ENCODE measurements at regions not wholly inside any gene's neighbourhood (a gene's known extent, or its start where the extent isn't known, plus 50 kb on each side); places are given as distances from the start of the nearest gene placed in this dataset.
A peak's percentile ranks its signal among the peaks of the same experiment; 100 is the strongest.
"Not testable (repeated sequence)": the region's sequence is repeated elsewhere in the genome, so short reads cannot be mapped to it uniquely, and the experiment has no call there.

DNA sequence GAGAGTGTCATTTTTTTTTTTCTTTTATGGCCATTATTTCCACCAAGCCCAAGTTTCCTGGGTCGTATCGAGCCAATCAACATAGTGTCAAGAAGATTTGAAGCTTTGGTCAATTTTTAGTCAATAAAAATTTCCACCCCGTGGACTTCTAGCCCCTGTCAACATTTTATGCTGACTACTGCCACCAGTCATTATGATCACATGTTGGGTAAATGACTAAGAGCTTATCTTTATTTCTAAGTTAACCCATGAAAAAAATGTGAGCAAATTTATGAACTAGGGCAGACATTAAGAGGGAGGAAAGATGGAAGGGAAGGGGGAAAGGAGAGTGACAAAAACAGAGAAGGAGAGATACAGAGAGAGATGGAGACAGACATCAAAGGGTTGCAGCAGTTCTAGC, 143.5 kb upstream of the ALDH1B1 start:
- TF ChIP-seq, protein P1, sequence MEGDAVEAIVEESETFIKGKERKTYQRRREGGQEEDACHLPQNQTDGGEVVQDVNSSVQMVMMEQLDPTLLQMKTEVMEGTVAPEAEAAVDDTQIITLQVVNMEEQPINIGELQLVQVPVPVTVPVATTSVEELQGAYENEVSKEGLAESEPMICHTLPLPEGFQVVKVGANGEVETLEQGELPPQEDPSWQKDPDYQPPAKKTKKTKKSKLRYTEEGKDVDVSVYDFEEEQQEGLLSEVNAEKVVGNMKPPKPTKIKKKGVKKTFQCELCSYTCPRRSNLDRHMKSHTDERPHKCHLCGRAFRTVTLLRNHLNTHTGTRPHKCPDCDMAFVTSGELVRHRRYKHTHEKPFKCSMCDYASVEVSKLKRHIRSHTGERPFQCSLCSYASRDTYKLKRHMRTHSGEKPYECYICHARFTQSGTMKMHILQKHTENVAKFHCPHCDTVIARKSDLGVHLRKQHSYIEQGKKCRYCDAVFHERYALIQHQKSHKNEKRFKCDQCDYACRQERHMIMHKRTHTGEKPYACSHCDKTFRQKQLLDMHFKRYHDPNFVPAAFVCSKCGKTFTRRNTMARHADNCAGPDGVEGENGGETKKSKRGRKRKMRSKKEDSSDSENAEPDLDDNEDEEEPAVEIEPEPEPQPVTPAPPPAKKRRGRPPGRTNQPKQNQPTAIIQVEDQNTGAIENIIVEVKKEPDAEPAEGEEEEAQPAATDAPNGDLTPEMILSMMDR (IDR thresholded peaks at IDR 0.05; ENCODE audit: insufficient read depth, low read depth, low read length, missing control alignments), result no peak
- H3K4me3 ChIP-seq (ENCODE audit: low read depth, low read length), result no peak overlapping the region
- DNase-seq (ENCODE audit: low read depth), result no peak

DNA sequence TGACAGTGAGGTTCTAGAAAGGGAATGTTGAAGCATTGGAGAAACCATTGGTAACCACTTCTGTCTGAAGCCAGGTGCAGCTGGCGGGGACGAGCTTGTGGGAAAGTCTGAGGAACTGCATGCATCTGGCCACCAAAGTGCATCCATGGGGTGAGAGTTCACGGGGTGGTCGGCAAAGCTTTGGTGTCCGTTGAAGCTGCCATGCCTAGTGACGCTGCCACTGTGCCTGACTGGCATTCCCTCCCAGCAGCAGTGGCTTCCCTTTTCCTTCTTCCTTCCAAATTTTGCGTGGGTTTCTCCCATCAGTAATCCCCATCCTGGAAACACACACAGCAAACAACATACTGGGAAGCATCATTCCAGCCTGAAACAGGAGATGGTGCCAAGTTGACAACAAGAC, 145.7 kb upstream of the ALDH1B1 start:
- DNase-seq (ENCODE audit: low read depth), result no peak
- TF ChIP-seq, protein P1 (IDR thresholded peaks at IDR 0.05; ENCODE audit: insufficient read depth, low read depth, low read length, missing control alignments), result no peak
- H3K4me3 ChIP-seq (ENCODE audit: low read depth, low read length), result no peak overlapping the region

DNA sequence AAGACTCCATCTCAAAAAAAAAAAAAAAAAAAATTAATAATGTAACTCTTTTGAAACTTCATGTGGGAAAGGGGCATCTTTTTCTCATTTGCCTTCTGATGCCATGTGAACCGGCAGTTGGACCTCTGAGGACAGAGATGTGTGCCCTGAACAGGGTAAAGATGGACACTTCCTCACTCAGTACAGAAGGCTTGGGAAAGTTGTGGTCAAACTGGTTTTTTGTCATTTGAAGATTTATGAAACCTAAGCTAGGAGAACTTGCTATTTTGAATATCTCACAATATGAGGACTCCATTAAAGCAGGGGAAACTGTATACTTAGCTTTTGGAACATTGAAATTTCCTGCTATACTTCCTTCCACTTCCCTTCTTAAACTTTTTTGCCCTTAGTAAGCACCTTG, 147.5 kb upstream of the ALDH1B1 start:
- DNase-seq (ENCODE audit: low read depth), result no peak
- TF ChIP-seq, protein P1 (IDR thresholded peaks at IDR 0.05; ENCODE audit: insufficient read depth, low read depth, low read length, missing control alignments), result no peak
- no peak overlapping the region for H3K4me3 ChIP-seq (ENCODE audit: low read depth, low read length)

DNA sequence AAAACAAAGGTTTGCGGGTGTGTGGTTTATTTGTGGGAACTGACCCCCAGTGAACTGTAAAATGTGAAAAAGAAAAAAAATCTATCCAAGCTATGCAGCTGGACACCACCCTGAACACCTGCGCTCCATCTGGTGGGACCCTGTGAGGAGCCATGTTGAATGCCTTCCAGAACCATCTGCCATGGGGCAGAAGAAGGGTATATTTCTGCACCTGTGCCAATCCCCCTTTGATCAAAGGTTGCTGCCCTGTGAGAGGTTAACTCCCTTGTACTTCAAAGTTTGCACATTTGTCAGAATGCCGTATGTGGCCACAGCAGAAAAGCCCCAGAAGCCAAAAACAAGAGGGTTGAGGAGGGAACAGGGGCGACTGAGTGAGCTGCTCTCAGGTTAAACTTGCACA, 148.5 kb upstream of the ALDH1B1 start:
- H3K4me3 ChIP-seq (ENCODE audit: low read depth, low read length), result no peak overlapping the region
- TF ChIP-seq, protein P1 (IDR thresholded peaks at IDR 0.05; ENCODE audit: insufficient read depth, low read depth, low read length, missing control alignments), result no peak
- peak; percentile 9 for DNase-seq (ENCODE audit: low read depth)

DNA sequence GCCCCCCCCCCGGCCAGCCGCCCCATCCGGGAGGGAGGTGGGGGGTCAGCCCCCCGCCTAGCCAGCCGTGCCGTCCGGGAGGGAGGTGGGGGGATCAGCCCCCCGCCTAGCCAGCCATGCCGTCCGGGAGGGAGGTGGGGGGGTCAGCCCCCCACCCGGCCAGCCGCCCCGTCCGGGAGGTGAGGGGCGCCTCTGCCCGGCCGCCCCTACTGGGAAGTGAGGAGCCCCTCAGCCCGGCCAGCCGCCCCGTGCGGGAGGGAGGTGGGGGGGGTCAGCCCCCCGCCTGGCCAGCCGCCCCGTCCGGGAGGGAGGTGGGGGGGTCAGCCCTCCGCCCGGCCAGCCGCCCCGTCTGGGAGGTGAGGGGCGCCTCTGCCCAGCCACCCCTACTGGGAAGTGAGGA, 150.4 kb upstream of the ALDH1B1 start:
- DNase-seq (ENCODE audit: low read depth); H3K4me3 ChIP-seq (ENCODE audit: low read depth, low read length): not testable (repeated sequence)

DNA sequence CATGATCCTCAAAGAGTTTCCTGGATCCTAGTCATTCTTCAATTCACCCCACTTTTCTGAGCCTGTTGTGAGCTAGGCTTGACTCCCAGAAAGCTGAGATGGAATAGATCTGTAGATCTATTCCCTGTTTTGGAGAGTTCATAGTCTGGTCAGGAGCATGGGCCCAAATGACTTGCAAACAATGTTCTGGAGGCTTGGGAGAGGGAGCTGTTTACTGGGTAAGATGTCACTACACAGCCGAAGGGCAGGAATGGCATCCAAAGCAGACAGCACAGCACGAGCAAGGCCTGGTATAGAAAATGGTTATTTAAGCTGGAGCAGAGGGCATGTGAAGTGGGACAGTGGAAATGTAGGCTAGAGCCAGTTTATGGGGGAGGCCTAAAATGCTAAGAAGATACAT, 152.5 kb upstream of the ALDH1B1 start:
- no peak for DNase-seq (ENCODE audit: low read depth)
- H3K4me3 ChIP-seq (ENCODE audit: low read depth, low read length), result no peak overlapping the region
- TF ChIP-seq, protein P1 (IDR thresholded peaks at IDR 0.05; ENCODE audit: insufficient read depth, low read depth, low read length, missing control alignments), result no peak

DNA sequence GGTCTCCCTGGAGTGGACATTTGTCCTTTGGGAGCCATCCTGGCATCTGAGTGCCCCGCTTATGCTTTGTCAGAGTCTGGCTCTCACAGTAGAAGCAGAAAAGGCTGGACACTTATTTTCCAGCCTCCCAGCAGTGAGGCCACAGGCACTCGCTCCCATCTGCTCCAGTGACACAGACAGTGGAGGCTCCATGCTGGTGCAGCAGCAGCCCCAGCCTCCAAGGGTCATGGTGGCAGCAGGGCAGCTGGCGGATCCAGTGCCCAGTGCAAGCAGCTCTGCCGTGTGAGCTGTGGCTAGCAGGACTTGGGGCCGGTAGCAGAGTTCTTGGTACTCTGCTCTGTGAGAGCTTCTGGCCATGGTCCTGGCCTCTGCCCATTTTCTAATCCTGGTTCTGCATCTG, 157.3 kb upstream of the ALDH1B1 start:
- TF ChIP-seq, protein P1 (IDR thresholded peaks at IDR 0.05; ENCODE audit: insufficient read depth, low read depth, low read length, missing control alignments), result no peak
- H3K4me3 ChIP-seq (ENCODE audit: low read depth, low read length), result no peak overlapping the region
- no peak for DNase-seq (ENCODE audit: low read depth)
